H9 (cell line): ENCODE measurements at regions not wholly inside any gene's neighbourhood (a gene's known extent, or its start where the extent isn't known, plus 50 kb on each side); places are given as distances from the start of the nearest gene placed in this dataset.

Experiments used
- DNase-seq: peaks from one replicate; pipeline ENCODE4 v3.0.0-alpha.2; 2017
- H2AFZ ChIP-seq: one replicate; pipeline ENCODE4 v1.6.1; 2013; ENCODE audit warnings: mild to moderate bottlenecking, low read length, control low read depth, moderate library complexity
- H2AK5ac ChIP-seq: 2 replicates; pipeline ENCODE4 v1.6.1; 2013; ENCODE audit warnings: low read length, control low read depth, mixed read lengths; ENCODE audit not compliant: insufficient read length
- H2BK120ac ChIP-seq: one replicate; pipeline ENCODE4 v1.6.1; 2013; ENCODE audit warnings: low read depth, mild to moderate bottlenecking, low read length, control low read depth, inconsistent platforms; ENCODE audit not compliant: poor library complexity, severe bottlenecking
- H2BK12ac ChIP-seq: 2 replicates; pipeline ENCODE4 v1.6.1; 2013; ENCODE audit warnings: low read length, control low read depth, mixed read lengths, low read depth; ENCODE audit not compliant: insufficient read length
- H2BK15ac ChIP-seq: 2 replicates; pipeline ENCODE4 v1.6.1; 2013; ENCODE audit warnings: low read depth, low read length, control low read depth
- H2BK20ac ChIP-seq: one replicate; pipeline ENCODE4 v1.6.1; 2013; ENCODE audit warnings: low read depth, mild to moderate bottlenecking, low read length, control low read depth, inconsistent platforms; ENCODE audit not compliant: poor library complexity, severe bottlenecking
- H2BK5ac ChIP-seq: 2 replicates; pipeline ENCODE4 v1.6.1; 2013; ENCODE audit warnings: low read length, control low read depth, mixed read lengths; ENCODE audit not compliant: insufficient read length
- H3K14ac ChIP-seq: 2 replicates; pipeline ENCODE4 v1.6.1; 2013; ENCODE audit warnings: low read length, control low read depth; ENCODE audit not compliant: insufficient read depth
- H3K18ac ChIP-seq: 2 replicates; pipeline ENCODE4 v1.6.1; 2013; ENCODE audit warnings: low read depth, mild to moderate bottlenecking, mixed read lengths, low read length, control low read depth; ENCODE audit not compliant: insufficient read length
- H3K23ac ChIP-seq: 2 replicates; pipeline ENCODE4 v1.6.1; 2013; ENCODE audit warnings: low read length, control low read depth, mixed read lengths, low read depth; ENCODE audit not compliant: insufficient read length
- H3K23me2 ChIP-seq: 2 replicates; pipeline ENCODE4 v1.6.1; 2013; ENCODE audit warnings: low read depth, mild to moderate bottlenecking, mixed read lengths, low read length, control low read depth; ENCODE audit not compliant: insufficient read length, poor library complexity, severe bottlenecking
- H3K27ac ChIP-seq: 2 replicates; pipeline ENCODE4 v1.5.1; 2013; ENCODE audit warnings: low read length, control low read depth, mixed read lengths, low read depth; ENCODE audit not compliant: insufficient read length
- H3K27me3 ChIP-seq: 2 replicates; pipeline ENCODE4 v1.6.1; 2013; ENCODE audit warnings: low read length, control low read depth, inconsistent platforms; ENCODE audit not compliant: insufficient read depth
- H3K4ac ChIP-seq: 2 replicates; pipeline ENCODE4 v1.6.1; 2013; ENCODE audit warnings: low read depth, mild to moderate bottlenecking, control low read depth, inconsistent platforms, low read length, moderate library complexity
- H3K4me1 ChIP-seq: 2 replicates; pipeline ENCODE4 v1.6.1; 2013; ENCODE audit warnings: low read length, control low read depth, inconsistent platforms; ENCODE audit not compliant: insufficient read depth
- H3K4me2 ChIP-seq: 2 replicates; pipeline ENCODE4 v1.6.1; 2013; ENCODE audit warnings: low read length, control low read depth, mixed read lengths; ENCODE audit not compliant: insufficient read length, insufficient read depth
- H3K56ac ChIP-seq: 2 replicates; pipeline ENCODE4 v1.6.1; 2013; ENCODE audit warnings: low read depth, mild to moderate bottlenecking, mixed read lengths, low read length, control low read depth; ENCODE audit not compliant: insufficient read length
- H3K79me1 ChIP-seq: 2 replicates; pipeline ENCODE4 v1.6.1; 2013; ENCODE audit warnings: low read depth, mild to moderate bottlenecking, moderate library complexity, low read length, control low read depth, inconsistent platforms; ENCODE audit not compliant: insufficient read depth, poor library complexity, severe bottlenecking
- H3K79me2 ChIP-seq: 2 replicates; pipeline ENCODE4 v1.6.1; 2013; ENCODE audit warnings: low read length, control low read depth, inconsistent platforms; ENCODE audit not compliant: insufficient read depth
- H3K9ac ChIP-seq: 2 replicates; pipeline ENCODE4 v1.6.1; 2013; ENCODE audit warnings: low read length, control low read depth, mixed read lengths; ENCODE audit not compliant: insufficient read length; ENCODE audit errors: extremely low read depth
- H3K9me3 ChIP-seq: one replicate; pipeline ENCODE4 v1.6.1; 2013; ENCODE audit warnings: low read depth, low read length, inconsistent platforms; ENCODE audit not compliant: control insufficient read depth
- H3T11ph ChIP-seq: one replicate; pipeline ENCODE4 v1.6.1; 2013; ENCODE audit warnings: mild to moderate bottlenecking, low read length, control low read depth, inconsistent platforms
- H4K20me1 ChIP-seq: one replicate; pipeline ENCODE4 v1.6.1; 2013; ENCODE audit not compliant: control insufficient read depth, insufficient read length, insufficient read depth
- H4K5ac ChIP-seq: 2 replicates; pipeline ENCODE4 v1.6.1; 2013; ENCODE audit warnings: low read depth, mild to moderate bottlenecking, mixed read lengths, low read length, control low read depth; ENCODE audit not compliant: insufficient read length
- H4K8ac ChIP-seq: replicated peaks from 2 replicates; pipeline ENCODE4 v1.6.1; 2013; ENCODE audit warnings: low read length, control low read depth, mixed read lengths, low read depth; ENCODE audit not compliant: insufficient read length
- H4K91ac ChIP-seq: 2 replicates; pipeline ENCODE4 v1.6.1; 2013; ENCODE audit warnings: low read depth, mild to moderate bottlenecking, moderate library complexity, mixed read lengths, low read length, control low read depth; ENCODE audit not compliant: insufficient read length
- H3K27ac Mint-ChIP-seq, 3 experiments: 2 replicates in 2 of 3; 3 replicates in 1 of 3; pipeline ENCODE4 v1.8.0; 2020 to 2021; ENCODE audit warnings: mixed read lengths in 3 of 3, mild to moderate bottlenecking in 1 of 3, moderate library complexity in 1 of 3
- H3K27me3 Mint-ChIP-seq: 2 replicates; pipeline ENCODE4 v1.8.0; 2021; ENCODE audit warnings: low read depth, mild to moderate bottlenecking, moderate library complexity, mixed read lengths
- H3K36me3 Mint-ChIP-seq, 3 experiments: 2 replicates in 2 of 3; 3 replicates in 1 of 3; pipeline ENCODE4 v1.8.0; 2020 to 2021; ENCODE audit warnings: low read depth in 3 of 3, mixed read lengths in 3 of 3; ENCODE audit not compliant: insufficient read depth in 1 of 3
- H3K4me1 Mint-ChIP-seq, 2 experiments: 2 replicates each; pipeline ENCODE4 v1.8.0; 2020; ENCODE audit warnings: mixed read lengths in 2 of 2
- H3K4me3 Mint-ChIP-seq, 2 experiments: 2 replicates in 1 of 2; 3 replicates in 1 of 2; pipeline ENCODE4 v1.8.0; 2020 to 2021; ENCODE audit warnings: mild to moderate bottlenecking in 2 of 2, mixed read lengths in 2 of 2, moderate library complexity in 1 of 2
- H3K9me3 Mint-ChIP-seq, 2 experiments: 2 replicates in 1 of 2; 3 replicates in 1 of 2; pipeline ENCODE4 v1.8.0; 2020; ENCODE audit warnings: mild to moderate bottlenecking in 2 of 2, mixed read lengths in 2 of 2, moderate library complexity in 1 of 2
- WGBS: extraction: QIAGEN DNeasy Blood & Tissue Kit; methylation state at CpG from one replicate; pipeline ENCODE4 v1.1.7; 2013; ENCODE audit warnings: missing lambda C conversion rate, low lambda C conversion rate, mixed read lengths; ENCODE audit not compliant: insufficient read length; ENCODE audit errors: extremely low coverage; 5-methylcytosine and 5-hydroxymethylcytosine counted together
- TF ChIP-seq, protein P1 (sequence below): fragments of 200-600 bp; sonication (generic); conservative IDR thresholded peaks from 3 replicates; pipeline ENCODE4 v1.8.0; 2021; ENCODE audit warnings: antibody characterized with exemption, mild to moderate bottlenecking

- Histone ChIP-seq H3K9ac (no peak overlapping the region), H2BK120ac (no peak overlapping the region)
Measured at GRCh38 chr5:2852446-2852845, 101.0 kb upstream of the IRX2 start.

More at GRCh38 chr5:2852446-2852845, 101.0 kb upstream of the IRX2 start:
- H4K5ac ChIP-seq, result no peak overlapping the region
- no peak overlapping the region for H3K14ac ChIP-seq
- H4K20me1 ChIP-seq, result no peaks in the 10 kb centered on the region
- H3K4me3 Mint-ChIP-seq, result no peak overlapping the region
- H3K27ac Mint-ChIP-seq, result peak overlapping the region in 1 of 3 experiments; percentile 51; a peak in 1 of 7 replicates
- H3T11ph ChIP-seq, result no peak overlapping the region
- H3K4me2 ChIP-seq, result no peak overlapping the region
- no peaks in the 10 kb centered on the region for H3K4me1 ChIP-seq
- no peak overlapping the region for H3K23ac ChIP-seq
- peaks cover 0 to 2% of the 10 kb centered on the region in 2 experiments; a peak in 1 of 5 replicates for H3K9me3 Mint-ChIP-seq
- no peaks in the 10 kb centered on the region for H3K79me2 ChIP-seq
- H3K4ac ChIP-seq, result no peak overlapping the region
- no peaks in the 10 kb centered on the region; a peak in 1 of 7 replicates for H3K36me3 Mint-ChIP-seq
- no peak overlapping the region for H2BK5ac ChIP-seq
- no peaks in the 10 kb centered on the region for H3K23me2 ChIP-seq
- TF ChIP-seq, protein P1, sequence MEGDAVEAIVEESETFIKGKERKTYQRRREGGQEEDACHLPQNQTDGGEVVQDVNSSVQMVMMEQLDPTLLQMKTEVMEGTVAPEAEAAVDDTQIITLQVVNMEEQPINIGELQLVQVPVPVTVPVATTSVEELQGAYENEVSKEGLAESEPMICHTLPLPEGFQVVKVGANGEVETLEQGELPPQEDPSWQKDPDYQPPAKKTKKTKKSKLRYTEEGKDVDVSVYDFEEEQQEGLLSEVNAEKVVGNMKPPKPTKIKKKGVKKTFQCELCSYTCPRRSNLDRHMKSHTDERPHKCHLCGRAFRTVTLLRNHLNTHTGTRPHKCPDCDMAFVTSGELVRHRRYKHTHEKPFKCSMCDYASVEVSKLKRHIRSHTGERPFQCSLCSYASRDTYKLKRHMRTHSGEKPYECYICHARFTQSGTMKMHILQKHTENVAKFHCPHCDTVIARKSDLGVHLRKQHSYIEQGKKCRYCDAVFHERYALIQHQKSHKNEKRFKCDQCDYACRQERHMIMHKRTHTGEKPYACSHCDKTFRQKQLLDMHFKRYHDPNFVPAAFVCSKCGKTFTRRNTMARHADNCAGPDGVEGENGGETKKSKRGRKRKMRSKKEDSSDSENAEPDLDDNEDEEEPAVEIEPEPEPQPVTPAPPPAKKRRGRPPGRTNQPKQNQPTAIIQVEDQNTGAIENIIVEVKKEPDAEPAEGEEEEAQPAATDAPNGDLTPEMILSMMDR, result no peak
- H2AK5ac ChIP-seq, result no peak overlapping the region
- WGBS, result no CpG with 5 or more reads among the region's 1 CpG
- H2BK12ac ChIP-seq, result no peak overlapping the region
- H2BK15ac ChIP-seq, result no peak overlapping the region
- H3K27me3 Mint-ChIP-seq, result peaks cover 1% of the 10 kb centered on the region; the same call in 1 of the 2 replicates
- no peak overlapping the region for H4K91ac ChIP-seq
- H4K8ac ChIP-seq, result no peak overlapping the region
- H2AFZ ChIP-seq, result no peak overlapping the region
- no peak overlapping the region for H3K56ac ChIP-seq
- no peak overlapping the region for H3K27ac ChIP-seq
- peaks cover 14 to 15% of the 10 kb centered on the region in 2 experiments; a peak in 3 of 4 replicates for H3K4me1 Mint-ChIP-seq
- H2BK20ac ChIP-seq, result no peak overlapping the region
- no peaks in the 10 kb centered on the region for H3K79me1 ChIP-seq
- DNase-seq, result no peak
- H3K9me3 ChIP-seq, result no peaks in the 10 kb centered on the region
- no peaks in the 10 kb centered on the region for H3K27me3 ChIP-seq
- H3K18ac ChIP-seq, result no peak overlapping the region
